ENCODE measurements at regions not wholly inside any gene's neighbourhood (a gene's known extent, or its start where the extent isn't known, plus 50 kb on each side); places are given as distances from the start of the nearest gene placed in this dataset.

- no peak for TF ChIP-seq CTCF (conservative IDR thresholded peaks at IDR 0.05; ENCODE audit: low read depth, low read length)
- no peak for TF ChIP-seq EZH2 (IDR thresholded peaks at IDR 0.05; ENCODE audit: borderline replicate concordance, low read depth, low read length, poor library complexity, severe bottlenecking)
These were observed 103.9 kb upstream of the TTC34 start for GRCh38 chr1:2905356-2905755.
